ENCODE measurements at regions not wholly inside any gene's neighbourhood (a gene's known extent, or its start where the extent isn't known, plus 50 kb on each side); places are given as distances from the start of the nearest gene placed in this dataset.

DNA sequence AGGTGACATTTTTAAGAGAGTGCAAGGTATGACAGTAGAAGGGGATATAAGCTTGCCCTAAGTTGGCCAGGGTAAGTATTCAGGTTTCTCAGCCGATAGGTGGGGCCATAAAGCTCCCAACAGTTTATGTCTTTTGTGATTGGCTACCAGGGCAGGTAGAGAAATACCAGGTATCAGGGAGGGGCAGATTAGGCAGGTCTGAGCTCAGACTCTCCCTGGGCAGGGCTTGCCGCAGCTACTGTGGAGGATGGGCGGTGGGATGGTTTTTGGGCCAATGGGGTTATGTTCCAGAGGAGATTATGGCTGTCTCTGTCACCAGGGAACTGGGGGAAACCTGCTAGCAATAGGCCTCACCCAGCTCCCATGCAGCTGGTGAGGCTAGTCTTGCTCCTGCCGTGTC lies 211.6 kb downstream of the PTH2R start:
- TF ChIP-seq POLR2AphosphoS5 (IDR thresholded peaks at IDR 0.05; ENCODE audit: low read depth, low read length) (no peak), FOXP2 (optimal IDR thresholded peaks at IDR 0.05; ENCODE audit: borderline replicate concordance, extremely low read depth, extremely low read length, insufficient read depth) (no peak), SIN3A (IDR thresholded peaks at IDR 0.05; ENCODE audit: borderline replicate concordance, insufficient read depth, low read length) (no peak), TAF1 (IDR thresholded peaks at IDR 0.05; ENCODE audit: borderline replicate concordance, insufficient read depth, low read length) (no peak)
- TF ChIP-seq, protein P1, sequence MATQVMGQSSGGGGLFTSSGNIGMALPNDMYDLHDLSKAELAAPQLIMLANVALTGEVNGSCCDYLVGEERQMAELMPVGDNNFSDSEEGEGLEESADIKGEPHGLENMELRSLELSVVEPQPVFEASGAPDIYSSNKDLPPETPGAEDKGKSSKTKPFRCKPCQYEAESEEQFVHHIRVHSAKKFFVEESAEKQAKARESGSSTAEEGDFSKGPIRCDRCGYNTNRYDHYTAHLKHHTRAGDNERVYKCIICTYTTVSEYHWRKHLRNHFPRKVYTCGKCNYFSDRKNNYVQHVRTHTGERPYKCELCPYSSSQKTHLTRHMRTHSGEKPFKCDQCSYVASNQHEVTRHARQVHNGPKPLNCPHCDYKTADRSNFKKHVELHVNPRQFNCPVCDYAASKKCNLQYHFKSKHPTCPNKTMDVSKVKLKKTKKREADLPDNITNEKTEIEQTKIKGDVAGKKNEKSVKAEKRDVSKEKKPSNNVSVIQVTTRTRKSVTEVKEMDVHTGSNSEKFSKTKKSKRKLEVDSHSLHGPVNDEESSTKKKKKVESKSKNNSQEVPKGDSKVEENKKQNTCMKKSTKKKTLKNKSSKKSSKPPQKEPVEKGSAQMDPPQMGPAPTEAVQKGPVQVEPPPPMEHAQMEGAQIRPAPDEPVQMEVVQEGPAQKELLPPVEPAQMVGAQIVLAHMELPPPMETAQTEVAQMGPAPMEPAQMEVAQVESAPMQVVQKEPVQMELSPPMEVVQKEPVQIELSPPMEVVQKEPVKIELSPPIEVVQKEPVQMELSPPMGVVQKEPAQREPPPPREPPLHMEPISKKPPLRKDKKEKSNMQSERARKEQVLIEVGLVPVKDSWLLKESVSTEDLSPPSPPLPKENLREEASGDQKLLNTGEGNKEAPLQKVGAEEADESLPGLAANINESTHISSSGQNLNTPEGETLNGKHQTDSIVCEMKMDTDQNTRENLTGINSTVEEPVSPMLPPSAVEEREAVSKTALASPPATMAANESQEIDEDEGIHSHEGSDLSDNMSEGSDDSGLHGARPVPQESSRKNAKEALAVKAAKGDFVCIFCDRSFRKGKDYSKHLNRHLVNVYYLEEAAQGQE (IDR thresholded peaks at IDR 0.05; ENCODE audit: insufficient read depth in 1 of 2, low read depth in 2 of 2, low read length in 2 of 2): no peak

DNA sequence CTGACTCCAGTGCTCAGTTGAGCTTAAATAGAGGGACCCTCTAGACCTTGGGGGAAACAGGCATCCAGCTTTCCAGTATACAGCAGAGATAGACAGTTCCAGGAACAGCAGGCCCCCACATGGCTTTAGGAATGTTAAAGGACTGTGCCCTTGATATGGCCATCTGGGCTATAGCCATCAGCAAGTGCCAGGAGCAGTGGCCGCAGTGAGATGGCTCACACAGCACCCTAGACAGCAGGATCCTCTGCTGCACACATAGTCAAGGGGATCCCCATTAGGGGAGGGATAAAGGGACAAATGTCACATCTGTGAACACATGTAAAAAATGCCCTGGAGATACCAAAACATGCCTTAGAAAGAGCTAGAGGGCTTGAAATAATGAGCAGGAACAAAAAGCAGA lies 213.4 kb downstream of the PTH2R start:
- TF ChIP-seq TAF1 (IDR thresholded peaks at IDR 0.05; ENCODE audit: borderline replicate concordance, insufficient read depth, low read length): no peak
- TF ChIP-seq FOXP2 (optimal IDR thresholded peaks at IDR 0.05; ENCODE audit: borderline replicate concordance, extremely low read depth, extremely low read length, insufficient read depth): no peak
- TF ChIP-seq, protein P1 (IDR thresholded peaks at IDR 0.05; ENCODE audit: insufficient read depth in 1 of 2, low read depth in 2 of 2, low read length in 2 of 2): no peak
- TF ChIP-seq POLR2AphosphoS5 (IDR thresholded peaks at IDR 0.05; ENCODE audit: low read depth, low read length): no peak
- TF ChIP-seq SIN3A (IDR thresholded peaks at IDR 0.05; ENCODE audit: borderline replicate concordance, insufficient read depth, low read length): no peak

DNA sequence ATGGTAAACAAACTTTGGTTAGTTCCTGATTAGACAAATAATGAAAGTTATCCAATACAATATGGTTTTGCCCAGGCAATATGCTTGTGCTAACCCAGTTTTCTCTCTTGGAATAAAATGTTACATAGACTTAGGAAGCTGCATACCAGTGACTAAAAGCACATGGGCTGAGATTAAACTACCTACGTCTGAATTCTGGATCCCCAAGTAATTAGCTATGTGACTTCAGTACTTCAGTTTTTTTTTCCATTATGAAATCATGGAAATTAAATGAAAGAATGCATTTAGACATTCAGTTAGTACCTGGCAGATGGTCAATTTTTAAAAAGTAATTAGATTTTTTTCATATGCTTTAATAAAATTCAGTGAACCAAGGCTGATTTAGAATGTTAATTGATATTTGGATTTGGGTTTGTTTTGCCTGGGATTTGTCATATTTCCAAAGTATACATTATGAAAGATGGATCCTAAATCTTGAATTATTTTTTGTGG lies 213.9 kb downstream of the PTH2R start:
- TF ChIP-seq POLR2AphosphoS5 (IDR thresholded peaks at IDR 0.05; ENCODE audit: low read depth, low read length) (no peak), FOXP2 (optimal IDR thresholded peaks at IDR 0.05; ENCODE audit: borderline replicate concordance, extremely low read depth, extremely low read length, insufficient read depth) (no peak), SIN3A (IDR thresholded peaks at IDR 0.05; ENCODE audit: borderline replicate concordance, insufficient read depth, low read length) (no peak), TAF1 (IDR thresholded peaks at IDR 0.05; ENCODE audit: borderline replicate concordance, insufficient read depth, low read length) (no peak)
- TF ChIP-seq, protein P1 (IDR thresholded peaks at IDR 0.05; ENCODE audit: insufficient read depth in 1 of 2, low read depth in 2 of 2, low read length in 2 of 2): no peak

DNA sequence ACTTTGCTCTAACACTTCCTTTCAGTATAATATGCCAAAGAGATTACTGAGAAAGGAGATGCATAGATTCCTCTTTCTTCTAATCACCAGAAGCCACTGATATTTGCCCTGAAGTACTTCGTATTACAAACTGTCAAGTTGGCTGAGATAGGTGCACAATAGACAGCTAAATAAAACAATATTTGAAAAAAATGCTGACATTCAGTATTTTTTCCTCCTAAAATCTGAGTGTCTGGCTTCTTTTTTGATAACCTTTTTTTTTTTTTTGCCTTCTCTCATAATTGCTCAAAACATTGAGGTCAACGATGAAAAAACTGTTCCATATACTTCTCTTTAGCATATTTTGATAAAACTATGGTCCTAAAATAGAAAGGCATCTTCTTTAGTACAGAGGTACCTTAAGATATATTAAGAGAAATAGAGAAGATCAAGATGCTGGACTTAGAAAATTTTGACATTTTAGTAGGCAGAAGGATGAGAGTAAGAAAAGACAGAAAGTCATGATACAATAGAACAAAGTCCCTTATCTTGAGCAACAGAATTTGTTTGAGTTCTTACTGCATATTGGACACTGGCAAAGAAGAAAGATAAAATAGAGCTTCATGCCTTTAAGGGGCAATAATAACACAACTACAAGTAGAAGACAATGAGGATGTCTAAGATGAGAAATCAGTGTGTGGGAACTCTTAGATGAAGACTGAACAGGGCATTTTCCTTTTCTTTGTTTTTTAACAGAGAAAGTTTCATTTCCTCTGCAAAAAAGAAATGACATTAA lies 220.7 kb downstream of the PTH2R start:
- TF ChIP-seq TAF1 (IDR thresholded peaks at IDR 0.05; ENCODE audit: borderline replicate concordance, insufficient read depth, low read length): no peak
- TF ChIP-seq POLR2AphosphoS5 (IDR thresholded peaks at IDR 0.05; ENCODE audit: low read depth, low read length): no peak
- no peak for TF ChIP-seq FOXP2 (optimal IDR thresholded peaks at IDR 0.05; ENCODE audit: borderline replicate concordance, extremely low read depth, extremely low read length, insufficient read depth)
- TF ChIP-seq, protein P1 (IDR thresholded peaks at IDR 0.05; ENCODE audit: insufficient read depth in 1 of 2, low read depth in 2 of 2, low read length in 2 of 2): no peak
- no peak for TF ChIP-seq SIN3A (IDR thresholded peaks at IDR 0.05; ENCODE audit: borderline replicate concordance, insufficient read depth, low read length)

Data from PFSK-1 (cell line).